ENCODE measurements at regions not wholly inside any gene's neighbourhood (a gene's known extent, or its start where the extent isn't known, plus 50 kb on each side); places are given as distances from the start of the nearest gene placed in this dataset.
A peak's percentile ranks its signal among the peaks of the same experiment; 100 is the strongest.

- H3K36me3 Mint-ChIP-seq, result no peaks in the 10 kb centered on the region
- no peaks in the 10 kb centered on the region for H3K27me3 Mint-ChIP-seq
- H3K27ac Mint-ChIP-seq, result peak overlapping the region; percentile 47
- DNase-seq (ENCODE audit: extremely low spot score, unreplicated experiment), result no peak
- H3K4me3 Mint-ChIP-seq, result no peak overlapping the region
- H3K4me1 Mint-ChIP-seq (ENCODE audit: unreplicated experiment), result peaks cover 55% of the 10 kb centered on the region
- TF ChIP-seq CTCF (conservative IDR thresholded peaks at IDR 0.05), result no peak
- no peaks in the 10 kb centered on the region for H3K9me3 Mint-ChIP-seq
Measured at GRCh38 chr4:152104356-152104755, 343.5 kb upstream of the GATB start.

- TF ChIP-seq CTCF (conservative IDR thresholded peaks at IDR 0.05), result no peak
- H3K4me3 Mint-ChIP-seq, result peak overlapping the region; percentile 16
- no peaks in the 10 kb centered on the region for H3K36me3 Mint-ChIP-seq
- no peaks in the 10 kb centered on the region for H3K27me3 Mint-ChIP-seq
- peaks cover 52% of the 10 kb centered on the region for H3K4me1 Mint-ChIP-seq (ENCODE audit: unreplicated experiment)
- no peak for DNase-seq (ENCODE audit: extremely low spot score, unreplicated experiment)
- H3K27ac Mint-ChIP-seq, result peak overlapping the region; percentile 57
- H3K9me3 Mint-ChIP-seq, result no peaks in the 10 kb centered on the region
Measured at GRCh38 chr4:152103181-152103901, 342.5 kb upstream of the GATB start.

GRCh38 chr4:152102436-152103000 lies 341.7 kb upstream of the GATB start:
- Mint-ChIP-seq H3K4me1 (ENCODE audit: unreplicated experiment) (peaks cover 51% of the 10 kb centered on the region), H3K27ac (peak overlapping the region; percentile 57), H3K4me3 (no peak overlapping the region), H3K27me3 (no peaks in the 10 kb centered on the region), H3K36me3 (no peaks in the 10 kb centered on the region), H3K9me3 (no peaks in the 10 kb centered on the region)
- DNase-seq (ENCODE audit: extremely low spot score, unreplicated experiment), result no peak
- no peak for TF ChIP-seq CTCF (conservative IDR thresholded peaks at IDR 0.05)

- Mint-ChIP-seq H3K4me1 (ENCODE audit: unreplicated experiment) (peaks cover 47% of the 10 kb centered on the region), H3K27me3 (no peaks in the 10 kb centered on the region), H3K9me3 (no peaks in the 10 kb centered on the region), H3K27ac (peak overlapping the region; percentile 57), H3K36me3 (no peaks in the 10 kb centered on the region), H3K4me3 (no peak overlapping the region)
- DNase-seq (ENCODE audit: extremely low spot score, unreplicated experiment), result no peak
- TF ChIP-seq CTCF (conservative IDR thresholded peaks at IDR 0.05), result no peak
Measured at GRCh38 chr4:152101556-152102435, 341.0 kb upstream of the GATB start.

GRCh38 chr4:152100379-152101201 lies 339.8 kb upstream of the GATB start:
- Mint-ChIP-seq H3K27ac (no peak overlapping the region), H3K9me3 (no peaks in the 10 kb centered on the region), H3K36me3 (no peaks in the 10 kb centered on the region), H3K4me1 (ENCODE audit: unreplicated experiment) (peaks cover 36% of the 10 kb centered on the region), H3K4me3 (no peak overlapping the region), H3K27me3 (no peaks in the 10 kb centered on the region)
- DNase-seq (ENCODE audit: extremely low spot score, unreplicated experiment), result no peak
- TF ChIP-seq CTCF (conservative IDR thresholded peaks at IDR 0.05), result no peak
